ENCODE measurements at regions not wholly inside any gene's neighbourhood (a gene's known extent, or its start where the extent isn't known, plus 50 kb on each side); places are given as distances from the start of the nearest gene placed in this dataset.

DNA sequence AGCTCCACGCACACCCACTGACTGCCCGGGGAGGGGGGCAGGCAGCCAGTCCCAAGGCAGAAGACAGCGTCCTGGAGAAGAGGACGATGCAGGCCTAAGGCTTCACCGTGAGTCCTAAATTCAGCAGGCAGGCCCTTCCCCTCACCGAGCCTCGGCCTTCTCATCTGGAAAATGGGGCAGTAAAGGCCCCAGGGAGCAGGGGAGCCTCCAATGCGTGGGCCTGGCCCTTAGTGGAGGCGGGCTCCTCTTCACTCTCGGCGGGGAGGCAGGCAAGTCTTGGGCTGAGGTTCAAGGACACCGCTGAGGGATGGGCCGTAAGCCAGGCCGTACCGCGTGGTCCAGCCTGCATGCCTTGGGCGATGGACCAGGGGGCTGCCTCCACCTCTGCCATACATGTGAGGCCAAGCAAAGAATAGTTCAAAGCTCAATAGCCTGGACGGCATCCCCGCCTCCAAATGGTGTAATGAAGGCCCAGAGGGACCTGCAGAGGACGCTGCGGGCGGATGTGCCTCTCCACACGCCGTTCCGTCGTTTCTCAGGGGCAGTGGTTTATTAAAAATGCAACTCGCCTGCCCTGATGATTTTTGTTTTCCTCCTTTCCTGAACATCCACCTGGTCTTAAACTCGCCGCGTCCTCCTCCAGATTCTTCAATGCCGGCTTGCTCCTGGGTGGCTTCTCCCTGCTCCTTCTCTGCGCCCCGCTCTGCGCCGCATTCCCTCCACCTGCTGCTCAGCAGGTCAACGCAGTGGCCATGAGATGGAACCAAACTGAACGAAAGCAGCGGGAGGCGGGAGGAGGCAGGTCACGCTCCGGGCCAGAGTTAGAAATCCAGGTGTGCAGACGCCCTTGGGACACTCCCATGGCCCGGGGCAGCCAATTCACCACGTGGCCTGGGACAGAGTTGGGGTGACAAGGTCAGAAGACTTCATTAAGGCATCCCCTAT is 627.8 kb downstream of the TBC1D22A start:
- no peak for DNase-seq (ENCODE audit: low read depth)
- TF ChIP-seq, protein P1, sequence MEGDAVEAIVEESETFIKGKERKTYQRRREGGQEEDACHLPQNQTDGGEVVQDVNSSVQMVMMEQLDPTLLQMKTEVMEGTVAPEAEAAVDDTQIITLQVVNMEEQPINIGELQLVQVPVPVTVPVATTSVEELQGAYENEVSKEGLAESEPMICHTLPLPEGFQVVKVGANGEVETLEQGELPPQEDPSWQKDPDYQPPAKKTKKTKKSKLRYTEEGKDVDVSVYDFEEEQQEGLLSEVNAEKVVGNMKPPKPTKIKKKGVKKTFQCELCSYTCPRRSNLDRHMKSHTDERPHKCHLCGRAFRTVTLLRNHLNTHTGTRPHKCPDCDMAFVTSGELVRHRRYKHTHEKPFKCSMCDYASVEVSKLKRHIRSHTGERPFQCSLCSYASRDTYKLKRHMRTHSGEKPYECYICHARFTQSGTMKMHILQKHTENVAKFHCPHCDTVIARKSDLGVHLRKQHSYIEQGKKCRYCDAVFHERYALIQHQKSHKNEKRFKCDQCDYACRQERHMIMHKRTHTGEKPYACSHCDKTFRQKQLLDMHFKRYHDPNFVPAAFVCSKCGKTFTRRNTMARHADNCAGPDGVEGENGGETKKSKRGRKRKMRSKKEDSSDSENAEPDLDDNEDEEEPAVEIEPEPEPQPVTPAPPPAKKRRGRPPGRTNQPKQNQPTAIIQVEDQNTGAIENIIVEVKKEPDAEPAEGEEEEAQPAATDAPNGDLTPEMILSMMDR (IDR thresholded peaks at IDR 0.05; ENCODE audit: insufficient read depth, low read depth, low read length, missing control alignments) = no peak
- H3K4me3 ChIP-seq (ENCODE audit: low read length) = no peak overlapping the region

DNA sequence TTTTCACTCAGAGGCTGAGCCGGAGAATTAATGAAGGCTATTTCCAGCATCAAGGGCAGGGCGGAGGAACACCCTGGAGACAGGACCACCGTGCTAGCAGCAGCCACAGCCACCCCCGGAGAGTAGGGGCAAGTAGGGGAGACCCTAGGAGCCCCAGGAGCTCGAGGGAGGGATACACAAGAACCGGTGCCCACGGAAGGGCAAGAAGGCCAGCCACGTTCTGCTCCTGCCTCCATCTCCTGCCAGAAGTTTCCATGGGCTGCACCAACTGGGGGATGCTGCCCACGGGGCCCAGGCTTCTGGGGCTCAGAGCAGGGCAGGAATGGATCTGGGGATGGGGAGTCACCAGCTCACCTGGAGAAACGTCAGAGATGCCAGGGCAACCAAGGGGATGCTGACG is 626.8 kb downstream of the TBC1D22A start:
- TF ChIP-seq, protein P1 (IDR thresholded peaks at IDR 0.05; ENCODE audit: insufficient read depth, low read depth, low read length, missing control alignments) = no peak
- H3K4me3 ChIP-seq (ENCODE audit: low read length) = no peak overlapping the region
- no peak for DNase-seq (ENCODE audit: low read depth)

DNA sequence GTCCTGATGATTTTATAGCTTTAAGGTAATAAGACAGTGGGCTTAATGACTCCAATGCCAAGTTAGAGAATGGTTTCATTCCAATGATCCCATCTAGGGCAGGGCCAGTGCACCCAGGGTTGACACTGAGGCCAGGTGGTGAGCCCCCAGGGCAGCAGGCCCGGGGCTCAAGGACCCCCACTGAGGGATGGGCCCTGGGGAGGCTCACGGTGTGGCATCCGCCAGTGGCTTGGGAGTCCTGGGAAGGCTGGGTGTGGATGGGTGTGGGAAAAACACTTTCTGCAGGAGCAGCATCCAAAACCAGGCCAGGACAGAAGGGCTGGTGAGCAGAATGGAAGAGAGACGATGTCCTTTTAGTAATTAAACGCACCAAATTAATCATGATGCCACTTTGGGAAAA is 626.3 kb downstream of the TBC1D22A start:
- DNase-seq (ENCODE audit: low read depth) = no peak
- TF ChIP-seq, protein P1 (IDR thresholded peaks at IDR 0.05; ENCODE audit: insufficient read depth, low read depth, low read length, missing control alignments) = no peak
- H3K4me3 ChIP-seq (ENCODE audit: low read length) = no peak overlapping the region

DNA sequence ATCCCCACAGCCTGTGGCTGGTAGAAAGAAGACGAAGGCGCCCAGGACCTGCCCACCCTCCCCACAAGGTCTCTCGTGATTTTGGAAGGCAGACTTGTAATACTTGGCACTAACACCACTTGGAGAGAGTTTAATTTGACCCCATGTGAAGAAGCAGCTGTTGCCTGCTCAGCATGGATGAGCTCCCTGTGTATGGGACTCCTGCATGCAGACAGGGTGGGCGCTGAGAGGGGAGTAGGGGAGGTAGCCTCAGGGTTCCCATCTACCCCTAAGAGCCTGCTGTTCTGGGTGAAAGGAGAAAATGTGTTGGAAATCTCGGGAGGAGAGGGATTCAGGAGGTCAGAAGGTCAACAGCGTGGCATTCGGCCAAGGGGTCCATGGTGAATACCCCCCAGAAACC is 625.9 kb downstream of the TBC1D22A start:
- no peak for DNase-seq (ENCODE audit: low read depth)
- TF ChIP-seq, protein P1 (IDR thresholded peaks at IDR 0.05; ENCODE audit: insufficient read depth, low read depth, low read length, missing control alignments) = no peak
- no peak overlapping the region for H3K4me3 ChIP-seq (ENCODE audit: low read length)

DNA sequence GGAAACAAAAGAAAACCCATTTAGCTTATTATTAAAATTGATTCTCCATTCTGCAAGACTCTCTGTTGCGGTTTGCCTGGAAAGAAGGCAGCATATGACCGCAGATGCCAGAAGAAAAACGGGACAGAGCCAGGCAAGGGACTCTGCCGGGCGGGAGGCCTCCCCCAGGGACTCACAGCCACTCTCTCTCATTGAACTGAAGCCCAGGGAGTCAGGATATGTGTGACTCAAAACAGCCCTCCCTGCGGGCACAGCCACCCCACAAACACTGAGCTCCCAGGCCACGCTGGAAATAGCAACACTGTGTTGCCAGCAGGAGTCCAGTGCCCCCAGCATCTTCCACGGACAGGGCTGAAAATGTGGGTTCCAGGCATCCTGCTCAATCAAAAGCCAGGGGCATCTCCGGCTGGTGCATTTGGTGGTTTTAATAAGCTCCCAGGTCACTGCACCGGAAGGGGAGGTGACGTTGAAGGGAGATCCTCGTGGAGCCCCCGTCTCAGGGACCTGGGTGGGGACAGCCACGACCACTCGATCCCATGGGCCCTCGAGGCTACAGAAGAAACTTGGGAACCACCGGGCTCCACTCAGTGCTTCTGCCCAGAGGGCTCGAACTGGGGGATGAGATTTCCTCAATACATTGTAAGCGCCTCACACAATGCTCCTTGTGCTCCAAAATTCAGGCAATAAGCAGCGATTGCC is 624.5 kb downstream of the TBC1D22A start:
- DNase-seq (ENCODE audit: low read depth) = no peak
- no peak overlapping the region for H3K4me3 ChIP-seq (ENCODE audit: low read length)
- TF ChIP-seq, protein P1 (IDR thresholded peaks at IDR 0.05; ENCODE audit: insufficient read depth, low read depth, low read length, missing control alignments) = no peak

DNA sequence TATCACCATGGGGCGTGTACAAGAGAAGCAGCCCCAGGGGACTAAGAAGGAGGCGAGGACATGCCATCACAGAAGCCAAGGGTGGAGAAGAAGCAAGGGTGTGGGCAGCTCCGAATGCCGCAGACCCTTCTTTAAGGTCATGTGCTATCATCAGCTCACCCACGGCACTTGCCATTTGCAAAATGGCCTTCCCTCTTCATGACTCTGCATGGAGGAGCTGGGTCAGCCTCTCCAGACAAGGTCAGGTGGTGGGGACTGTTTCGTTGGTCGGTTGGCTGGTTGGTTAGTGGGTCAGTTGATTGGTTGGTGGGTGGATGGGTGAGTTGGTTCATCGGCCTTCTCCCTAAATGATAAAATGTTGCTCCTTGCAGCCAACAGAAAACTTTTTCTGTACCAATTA is 622.5 kb downstream of the TBC1D22A start:
- TF ChIP-seq, protein P1 (IDR thresholded peaks at IDR 0.05; ENCODE audit: insufficient read depth, low read depth, low read length, missing control alignments) = no peak
- no peak overlapping the region for H3K4me3 ChIP-seq (ENCODE audit: low read length)
- DNase-seq (ENCODE audit: low read depth) = no peak

Data from epithelial cell of esophagus (primary cell).